Glutamatergic neuron (in vitro differentiated cells): ENCODE measurements at regions not wholly inside any gene's neighbourhood (a gene's known extent, or its start where the extent isn't known, plus 50 kb on each side); places are given as distances from the start of the nearest gene placed in this dataset.

ENCODE experiments used
- DNase-seq: peaks from one replicate; pipeline ENCODE4 v3.0.0; 2022
- H3K27ac Mint-ChIP-seq: one replicate; pipeline ENCODE4 v1.8.0; 2020; ENCODE audit warnings: mild to moderate bottlenecking, mixed read lengths, inconsistent platforms; ENCODE audit not compliant: unreplicated experiment
- H3K27me3 Mint-ChIP-seq: one replicate; pipeline ENCODE4 v1.8.0; 2020; ENCODE audit warnings: mild to moderate bottlenecking, moderate library complexity, mixed read lengths, inconsistent platforms; ENCODE audit not compliant: unreplicated experiment
- H3K36me3 Mint-ChIP-seq: one replicate; pipeline ENCODE4 v1.8.0; 2020; ENCODE audit warnings: mild to moderate bottlenecking, mixed read lengths, inconsistent platforms; ENCODE audit not compliant: unreplicated experiment
- H3K4me1 Mint-ChIP-seq: one replicate; pipeline ENCODE4 v1.8.0; 2020; ENCODE audit warnings: mild to moderate bottlenecking, low read depth, mixed read lengths, inconsistent platforms; ENCODE audit not compliant: unreplicated experiment
- H3K4me3 Mint-ChIP-seq: one replicate; pipeline ENCODE4 v1.8.0; 2020; ENCODE audit warnings: mild to moderate bottlenecking, mixed read lengths, inconsistent platforms; ENCODE audit not compliant: unreplicated experiment
- H3K9me3 Mint-ChIP-seq: one replicate; pipeline ENCODE4 v1.8.0; 2020; ENCODE audit warnings: mild to moderate bottlenecking, moderate library complexity, mixed read lengths, inconsistent platforms; ENCODE audit not compliant: unreplicated experiment
- CTCF ChIP-seq: fragments of 200-600 bp; sonication (generic); IDR thresholded peaks from one replicate; pipeline ENCODE4 v1.5.0; 2021; ENCODE audit not compliant: partially characterized antibody, unreplicated experiment

GRCh38 chr1:118828038-118828437 is 160.1 kb downstream of the TBX15 start:
- Mint-ChIP-seq H3K4me3 (no peak overlapping the region), H3K27me3 (no peaks in the 10 kb centered on the region), H3K36me3 (no peaks in the 10 kb centered on the region), H3K27ac (no peak overlapping the region), H3K4me1 (no peaks in the 10 kb centered on the region), H3K9me3 (peaks cover 5% of the 10 kb centered on the region)
- no peak for DNase-seq
- TF ChIP-seq CTCF, result no peak

GRCh38 chr1:118827636-118828035 is 160.5 kb downstream of the TBX15 start:
- Mint-ChIP-seq H3K36me3 (no peaks in the 10 kb centered on the region), H3K4me1 (no peaks in the 10 kb centered on the region), H3K27ac (no peak overlapping the region), H3K4me3 (no peak overlapping the region), H3K27me3 (no peaks in the 10 kb centered on the region), H3K9me3 (peaks cover 5% of the 10 kb centered on the region)
- no peak for TF ChIP-seq CTCF
- DNase-seq, result no peak

GRCh38 chr1:118827207-118827606 is 160.9 kb downstream of the TBX15 start:
- TF ChIP-seq CTCF, result no peak
- Mint-ChIP-seq H3K27ac (no peak overlapping the region), H3K27me3 (no peaks in the 10 kb centered on the region), H3K4me1 (no peaks in the 10 kb centered on the region), H3K4me3 (no peak overlapping the region), H3K36me3 (no peaks in the 10 kb centered on the region), H3K9me3 (peaks cover 5% of the 10 kb centered on the region)
- no peak for DNase-seq

- Mint-ChIP-seq H3K36me3 (no peaks in the 10 kb centered on the region), H3K4me1 (no peaks in the 10 kb centered on the region), H3K9me3 (peaks cover 5% of the 10 kb centered on the region), H3K4me3 (no peak overlapping the region), H3K27ac (no peak overlapping the region), H3K27me3 (no peaks in the 10 kb centered on the region)
- no peak for DNase-seq
- no peak for TF ChIP-seq CTCF
Measured at GRCh38 chr1:118826669-118827068, 161.5 kb downstream of the TBX15 start.

- no peak for DNase-seq
- no peaks in the 10 kb centered on the region for H3K27me3 Mint-ChIP-seq
- no peaks in the 10 kb centered on the region for H3K4me1 Mint-ChIP-seq
- H3K9me3 Mint-ChIP-seq, result no peaks in the 10 kb centered on the region
- no peak for TF ChIP-seq CTCF
- H3K4me3 Mint-ChIP-seq, result no peak overlapping the region
- H3K36me3 Mint-ChIP-seq, result no peaks in the 10 kb centered on the region
- H3K27ac Mint-ChIP-seq, result no peak overlapping the region
Measured at GRCh38 chr1:118825619-118826018, 162.5 kb downstream of the TBX15 start.
